GM12891 (cell line): ENCODE measurements at regions not wholly inside any gene's neighbourhood (a gene's known extent, or its start where the extent isn't known, plus 50 kb on each side); places are given as distances from the start of the nearest gene placed in this dataset.

Source experiments
- POLR2A ChIP-seq: IDR thresholded peaks from 2 replicates; pipeline ENCODE4 v1.6.1; 2011; ENCODE audit warnings: low read depth, low read length, control low read depth
- POLR2AphosphoS5 ChIP-seq: IDR thresholded peaks from 2 replicates; pipeline ENCODE4 v1.6.1; 2011; ENCODE audit warnings: low read depth, low read length, control low read depth
- TAF1 ChIP-seq: IDR thresholded peaks from 2 replicates; pipeline ENCODE4 v1.6.1; 2011; ENCODE audit warnings: low read depth, low read length, control low read depth

- TF ChIP-seq POLR2A (no peak), POLR2AphosphoS5 (no peak), TAF1 (no peak)
Measured at GRCh38 chr2:65934992-65935629, 499.8 kb upstream of the MEIS1 start.
